HL-60 (cell line): ENCODE measurements at regions not wholly inside any gene's neighbourhood (a gene's known extent, or its start where the extent isn't known, plus 50 kb on each side); places are given as distances from the start of the nearest gene placed in this dataset.

Experiments
- DNase-seq, 2 experiments: peaks; one replicate each; pipeline ENCODE4 v3.0.0-alpha.2; 2010 to 2020; ENCODE audit warnings: low read depth in 1 of 2, low spot score in 1 of 2
- H3K27ac ChIP-seq: fragments of 250-450 bp; sonication (Bioruptor Pico); replicated peaks from 2 replicates; pipeline ENCODE4 v1.5.1; 2020; ENCODE audit warnings: mild to moderate bottlenecking, moderate library complexity
- H3K27me3 ChIP-seq: fragments of 250-450 bp; sonication (Bioruptor Pico); 2 replicates; pipeline ENCODE4 v1.5.1; 2021; ENCODE audit warnings: mild to moderate bottlenecking, moderate library complexity; ENCODE audit not compliant: insufficient read depth, poor library complexity, severe bottlenecking
- H3K4me3 ChIP-seq: replicated peaks from 2 replicates; pipeline ENCODE4 v1.5.1; 2011; ENCODE audit warnings: mild to moderate bottlenecking, control low read depth, low read length; ENCODE audit not compliant: insufficient read depth
- GABPA ChIP-seq: IDR thresholded peaks from 2 replicates; pipeline ENCODE4 v1.6.1; 2012; ENCODE audit warnings: low read depth
- POLR2AphosphoS5 ChIP-seq: IDR thresholded peaks from 2 replicates; pipeline ENCODE4 v1.6.1; 2012; ENCODE audit warnings: low read depth
- SPI1 ChIP-seq: IDR thresholded peaks from 2 replicates; pipeline ENCODE4 v1.6.1; 2012; ENCODE audit warnings: low read depth, mild to moderate bottlenecking, borderline replicate concordance
- TF ChIP-seq, protein P1 (sequence below): IDR thresholded peaks from 2 replicates; pipeline ENCODE4 v1.6.1; 2012; ENCODE audit warnings: low read depth; ENCODE audit not compliant: insufficient replicate concordance
- TF ChIP-seq, protein P2 (sequence below): IDR thresholded peaks from one replicate; pipeline ENCODE4 v1.5.1; 2011; ENCODE audit warnings: low read length, control low read depth, inconsistent platforms; ENCODE audit not compliant: insufficient read depth

DNA sequence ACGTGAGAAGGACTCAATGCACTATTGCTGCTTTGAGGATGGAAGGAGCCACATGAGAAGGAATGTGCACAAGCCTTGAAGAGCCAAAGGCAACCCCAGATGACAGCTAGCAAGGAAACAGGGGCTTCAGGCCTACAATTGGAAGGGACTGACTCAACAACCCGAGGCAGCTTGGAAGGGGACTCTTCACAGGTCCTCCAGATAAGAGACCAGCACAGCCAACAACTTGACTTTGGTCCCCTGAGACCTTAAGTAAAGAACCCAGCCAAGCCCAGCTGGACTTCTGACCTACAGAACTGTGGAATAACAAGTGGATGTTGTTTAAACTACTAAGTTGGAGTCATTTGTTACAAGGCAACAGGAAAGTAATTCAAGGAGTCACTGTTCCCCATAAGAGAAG, 277.2 kb downstream of the SUCLG1 start:
- DNase-seq: no peak
- H3K27ac ChIP-seq: no peak overlapping the region
- H3K4me3 ChIP-seq: no peak overlapping the region
- H3K27me3 ChIP-seq: no peaks in the 10 kb centered on the region
- TF ChIP-seq POLR2AphosphoS5: no peak
- TF ChIP-seq, protein P1, sequence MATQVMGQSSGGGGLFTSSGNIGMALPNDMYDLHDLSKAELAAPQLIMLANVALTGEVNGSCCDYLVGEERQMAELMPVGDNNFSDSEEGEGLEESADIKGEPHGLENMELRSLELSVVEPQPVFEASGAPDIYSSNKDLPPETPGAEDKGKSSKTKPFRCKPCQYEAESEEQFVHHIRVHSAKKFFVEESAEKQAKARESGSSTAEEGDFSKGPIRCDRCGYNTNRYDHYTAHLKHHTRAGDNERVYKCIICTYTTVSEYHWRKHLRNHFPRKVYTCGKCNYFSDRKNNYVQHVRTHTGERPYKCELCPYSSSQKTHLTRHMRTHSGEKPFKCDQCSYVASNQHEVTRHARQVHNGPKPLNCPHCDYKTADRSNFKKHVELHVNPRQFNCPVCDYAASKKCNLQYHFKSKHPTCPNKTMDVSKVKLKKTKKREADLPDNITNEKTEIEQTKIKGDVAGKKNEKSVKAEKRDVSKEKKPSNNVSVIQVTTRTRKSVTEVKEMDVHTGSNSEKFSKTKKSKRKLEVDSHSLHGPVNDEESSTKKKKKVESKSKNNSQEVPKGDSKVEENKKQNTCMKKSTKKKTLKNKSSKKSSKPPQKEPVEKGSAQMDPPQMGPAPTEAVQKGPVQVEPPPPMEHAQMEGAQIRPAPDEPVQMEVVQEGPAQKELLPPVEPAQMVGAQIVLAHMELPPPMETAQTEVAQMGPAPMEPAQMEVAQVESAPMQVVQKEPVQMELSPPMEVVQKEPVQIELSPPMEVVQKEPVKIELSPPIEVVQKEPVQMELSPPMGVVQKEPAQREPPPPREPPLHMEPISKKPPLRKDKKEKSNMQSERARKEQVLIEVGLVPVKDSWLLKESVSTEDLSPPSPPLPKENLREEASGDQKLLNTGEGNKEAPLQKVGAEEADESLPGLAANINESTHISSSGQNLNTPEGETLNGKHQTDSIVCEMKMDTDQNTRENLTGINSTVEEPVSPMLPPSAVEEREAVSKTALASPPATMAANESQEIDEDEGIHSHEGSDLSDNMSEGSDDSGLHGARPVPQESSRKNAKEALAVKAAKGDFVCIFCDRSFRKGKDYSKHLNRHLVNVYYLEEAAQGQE: no peak
- no peak for TF ChIP-seq GABPA
- TF ChIP-seq, protein P2, sequence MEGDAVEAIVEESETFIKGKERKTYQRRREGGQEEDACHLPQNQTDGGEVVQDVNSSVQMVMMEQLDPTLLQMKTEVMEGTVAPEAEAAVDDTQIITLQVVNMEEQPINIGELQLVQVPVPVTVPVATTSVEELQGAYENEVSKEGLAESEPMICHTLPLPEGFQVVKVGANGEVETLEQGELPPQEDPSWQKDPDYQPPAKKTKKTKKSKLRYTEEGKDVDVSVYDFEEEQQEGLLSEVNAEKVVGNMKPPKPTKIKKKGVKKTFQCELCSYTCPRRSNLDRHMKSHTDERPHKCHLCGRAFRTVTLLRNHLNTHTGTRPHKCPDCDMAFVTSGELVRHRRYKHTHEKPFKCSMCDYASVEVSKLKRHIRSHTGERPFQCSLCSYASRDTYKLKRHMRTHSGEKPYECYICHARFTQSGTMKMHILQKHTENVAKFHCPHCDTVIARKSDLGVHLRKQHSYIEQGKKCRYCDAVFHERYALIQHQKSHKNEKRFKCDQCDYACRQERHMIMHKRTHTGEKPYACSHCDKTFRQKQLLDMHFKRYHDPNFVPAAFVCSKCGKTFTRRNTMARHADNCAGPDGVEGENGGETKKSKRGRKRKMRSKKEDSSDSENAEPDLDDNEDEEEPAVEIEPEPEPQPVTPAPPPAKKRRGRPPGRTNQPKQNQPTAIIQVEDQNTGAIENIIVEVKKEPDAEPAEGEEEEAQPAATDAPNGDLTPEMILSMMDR: no peak
- TF ChIP-seq SPI1: no peak

DNA sequence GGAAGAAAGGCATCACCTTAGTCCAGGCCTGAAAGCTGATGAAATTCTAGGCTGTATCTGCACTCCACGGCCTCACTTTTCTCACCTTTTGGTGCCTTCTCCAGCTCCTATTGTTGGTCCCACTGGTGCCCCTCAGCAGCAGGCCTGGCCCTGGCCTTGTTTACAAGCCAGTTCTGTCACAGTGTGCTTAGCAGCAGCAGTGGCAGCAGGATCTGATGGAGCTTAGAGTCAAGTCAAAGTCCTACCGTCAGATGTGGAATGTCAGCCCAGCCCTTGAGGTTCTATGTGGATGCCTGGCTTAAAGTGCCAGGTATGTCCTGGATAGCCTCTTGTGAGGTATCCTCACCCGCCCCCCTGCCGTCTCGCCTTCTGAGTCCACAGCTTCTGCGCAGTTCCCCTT, 281.3 kb downstream of the SUCLG1 start:
- no peak overlapping the region for H3K27ac ChIP-seq
- TF ChIP-seq, protein P2: no peak
- no peak for TF ChIP-seq GABPA
- TF ChIP-seq POLR2AphosphoS5: no peak
- TF ChIP-seq, protein P1: no peak
- no peak for TF ChIP-seq SPI1
- peak in 1 of 2 experiments; percentile 5 for DNase-seq
- no peaks in the 10 kb centered on the region for H3K27me3 ChIP-seq
- no peak overlapping the region for H3K4me3 ChIP-seq

DNA sequence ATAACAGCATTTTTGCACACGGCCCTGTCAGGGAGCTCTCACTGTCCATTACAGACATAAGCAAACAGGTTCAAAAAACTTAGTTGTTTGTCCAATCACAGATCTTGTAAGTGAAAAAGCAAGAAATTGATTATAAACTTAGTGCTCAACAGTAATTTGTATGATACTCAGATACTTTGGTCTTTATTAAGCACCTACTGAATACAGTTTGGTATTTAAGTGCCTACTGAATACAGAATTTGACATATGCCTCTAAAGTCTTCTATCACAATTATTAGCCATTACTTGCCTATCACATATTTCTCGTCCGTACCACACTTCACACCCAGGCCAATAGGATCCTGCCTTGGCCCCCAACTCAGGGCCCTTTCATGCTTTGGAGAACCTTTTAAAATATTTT, 283.1 kb downstream of the SUCLG1 start:
- no peaks in the 10 kb centered on the region for H3K27me3 ChIP-seq
- DNase-seq: no peak
- H3K4me3 ChIP-seq: no peak overlapping the region
- TF ChIP-seq, protein P2: no peak
- TF ChIP-seq GABPA: no peak
- no peak for TF ChIP-seq POLR2AphosphoS5
- TF ChIP-seq SPI1: no peak
- TF ChIP-seq, protein P1: no peak
- H3K27ac ChIP-seq: no peak overlapping the region
